GM18502 (cell line): ENCODE measurements at regions not wholly inside any gene's neighbourhood (a gene's known extent, or its start where the extent isn't known, plus 50 kb on each side); places are given as distances from the start of the nearest gene placed in this dataset.

Experiments
- ATAC-seq: cut with Tn5 transposase; IDR thresholded peaks from one replicate; pipeline ENCODE4 v1.9.1; 2021; ENCODE audit warnings: mild to moderate bottlenecking; ENCODE audit not compliant: unreplicated experiment, poor library complexity

- ATAC-seq: no peak
Observed at GRCh38 chr18:27240383-27240782, 55.3 kb upstream of the CHST9 start.

GRCh38 chr18:27239669-27240068 lies 54.6 kb upstream of the CHST9 start:
- no peak for ATAC-seq

GRCh38 chr18:27235218-27235870 lies 50.2 kb upstream of the CHST9 start:
- no peak for ATAC-seq
